Neural crest cell (in vitro differentiated cells): ENCODE measurements at regions not wholly inside any gene's neighbourhood (a gene's known extent, or its start where the extent isn't known, plus 50 kb on each side); places are given as distances from the start of the nearest gene placed in this dataset.

ENCODE experiments used
- DNase-seq: peaks from one replicate; pipeline ENCODE4 v3.0.0; 2021; ENCODE audit warnings: low read depth, mixed read lengths, low spot score
- H3K27ac Mint-ChIP-seq: one replicate; pipeline ENCODE4 v1.8.0; 2021; ENCODE audit warnings: mild to moderate bottlenecking, mixed read lengths; ENCODE audit not compliant: unreplicated experiment
- H3K27me3 Mint-ChIP-seq: 2 replicates; pipeline ENCODE4 v1.8.0; 2021; ENCODE audit warnings: low read depth, mild to moderate bottlenecking, mixed read lengths
- H3K36me3 Mint-ChIP-seq: 2 replicates; pipeline ENCODE4 v1.8.0; 2021; ENCODE audit warnings: low read depth, mild to moderate bottlenecking, mixed read lengths
- H3K4me1 Mint-ChIP-seq: 2 replicates; pipeline ENCODE4 v1.8.0; 2021; ENCODE audit warnings: mixed read lengths
- H3K4me3 Mint-ChIP-seq: one replicate; pipeline ENCODE4 v1.8.0; 2021; ENCODE audit warnings: mild to moderate bottlenecking, mixed read lengths
- H3K9me3 Mint-ChIP-seq: 2 replicates; pipeline ENCODE4 v1.8.0; 2021; ENCODE audit warnings: mixed read lengths
- TF ChIP-seq, protein P1 (sequence below): fragments of 200-600 bp; sonication (generic); conservative IDR thresholded peaks from 2 replicates; pipeline ENCODE4 v1.5.0; 2021; ENCODE audit warnings: antibody characterized with exemption, mild to moderate bottlenecking

DNA sequence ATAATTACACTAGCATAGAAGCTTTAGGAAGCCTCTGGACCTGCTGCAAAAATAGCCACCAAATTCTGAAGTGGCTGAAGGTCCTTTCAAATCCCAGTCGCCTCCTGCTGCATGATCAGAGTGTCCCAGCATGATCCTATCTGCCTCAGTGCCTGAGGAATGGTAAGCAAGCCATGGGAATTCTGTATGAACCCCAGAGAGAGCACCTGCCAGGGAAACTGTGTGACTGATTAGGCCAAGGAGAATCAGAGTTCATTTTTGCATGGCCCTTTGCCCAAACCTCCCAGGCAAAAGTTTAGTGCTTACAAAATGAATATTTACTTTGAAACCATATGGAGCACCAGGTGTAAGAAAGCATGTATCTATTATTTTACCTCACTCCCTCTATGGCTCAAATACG, 221.4 kb downstream of the ARL4C start:
- peak overlapping the region; percentile 58 for H3K27ac Mint-ChIP-seq
- H3K9me3 Mint-ChIP-seq: peaks cover 5% of the 10 kb centered on the region
- DNase-seq: no peak

DNA sequence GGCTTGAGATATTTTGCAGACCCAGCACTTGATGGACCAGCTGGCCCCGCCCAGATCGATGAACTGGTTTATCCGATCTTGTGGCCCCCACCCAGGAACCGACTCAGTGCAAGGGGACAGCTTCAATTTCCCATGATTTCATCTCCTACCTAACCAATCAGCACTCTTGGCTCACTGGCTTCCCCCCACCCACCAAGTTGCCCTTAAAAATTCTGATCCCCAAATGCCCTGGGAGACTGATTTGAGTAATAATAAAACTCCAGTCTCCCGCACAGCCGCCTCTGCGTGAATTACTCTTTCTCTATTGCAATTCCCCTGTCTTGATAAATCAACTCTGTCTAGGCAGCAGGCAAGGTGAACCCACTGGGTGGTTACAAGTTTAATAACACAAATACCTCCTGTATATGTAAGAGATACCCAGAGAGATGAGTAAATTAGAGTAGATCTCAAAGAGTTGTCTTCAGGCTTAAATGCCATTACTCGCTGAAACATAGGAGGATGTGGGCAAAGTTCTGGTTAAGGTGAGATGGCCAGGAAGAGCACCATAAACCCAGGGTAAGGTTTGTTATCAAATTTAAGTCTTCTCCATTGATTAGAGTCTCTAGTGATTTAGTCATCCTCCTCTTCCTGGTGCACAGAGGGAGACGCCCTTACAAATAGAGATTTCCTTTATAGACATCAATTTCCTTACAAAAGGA, 222.8 kb downstream of the ARL4C start:
- H3K4me3 Mint-ChIP-seq: no peak overlapping the region
- no peaks in the 10 kb centered on the region for H3K4me1 Mint-ChIP-seq
- no peak for DNase-seq
- no peak overlapping the region for H3K27ac Mint-ChIP-seq
- H3K36me3 Mint-ChIP-seq: no peaks in the 10 kb centered on the region
- TF ChIP-seq, protein P1, sequence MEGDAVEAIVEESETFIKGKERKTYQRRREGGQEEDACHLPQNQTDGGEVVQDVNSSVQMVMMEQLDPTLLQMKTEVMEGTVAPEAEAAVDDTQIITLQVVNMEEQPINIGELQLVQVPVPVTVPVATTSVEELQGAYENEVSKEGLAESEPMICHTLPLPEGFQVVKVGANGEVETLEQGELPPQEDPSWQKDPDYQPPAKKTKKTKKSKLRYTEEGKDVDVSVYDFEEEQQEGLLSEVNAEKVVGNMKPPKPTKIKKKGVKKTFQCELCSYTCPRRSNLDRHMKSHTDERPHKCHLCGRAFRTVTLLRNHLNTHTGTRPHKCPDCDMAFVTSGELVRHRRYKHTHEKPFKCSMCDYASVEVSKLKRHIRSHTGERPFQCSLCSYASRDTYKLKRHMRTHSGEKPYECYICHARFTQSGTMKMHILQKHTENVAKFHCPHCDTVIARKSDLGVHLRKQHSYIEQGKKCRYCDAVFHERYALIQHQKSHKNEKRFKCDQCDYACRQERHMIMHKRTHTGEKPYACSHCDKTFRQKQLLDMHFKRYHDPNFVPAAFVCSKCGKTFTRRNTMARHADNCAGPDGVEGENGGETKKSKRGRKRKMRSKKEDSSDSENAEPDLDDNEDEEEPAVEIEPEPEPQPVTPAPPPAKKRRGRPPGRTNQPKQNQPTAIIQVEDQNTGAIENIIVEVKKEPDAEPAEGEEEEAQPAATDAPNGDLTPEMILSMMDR: no peak
- H3K9me3 Mint-ChIP-seq: peaks cover under 1% of the 10 kb centered on the region
- H3K27me3 Mint-ChIP-seq: no peaks in the 10 kb centered on the region

More for the DNA sequence above, 221.4 kb downstream of the ARL4C start:
- H3K4me1 Mint-ChIP-seq: no peaks in the 10 kb centered on the region
- TF ChIP-seq, protein P1: no peak
- H3K4me3 Mint-ChIP-seq: no peak overlapping the region
- H3K27me3 Mint-ChIP-seq: peaks cover under 1% of the 10 kb centered on the region
- H3K36me3 Mint-ChIP-seq: no peaks in the 10 kb centered on the region

DNA sequence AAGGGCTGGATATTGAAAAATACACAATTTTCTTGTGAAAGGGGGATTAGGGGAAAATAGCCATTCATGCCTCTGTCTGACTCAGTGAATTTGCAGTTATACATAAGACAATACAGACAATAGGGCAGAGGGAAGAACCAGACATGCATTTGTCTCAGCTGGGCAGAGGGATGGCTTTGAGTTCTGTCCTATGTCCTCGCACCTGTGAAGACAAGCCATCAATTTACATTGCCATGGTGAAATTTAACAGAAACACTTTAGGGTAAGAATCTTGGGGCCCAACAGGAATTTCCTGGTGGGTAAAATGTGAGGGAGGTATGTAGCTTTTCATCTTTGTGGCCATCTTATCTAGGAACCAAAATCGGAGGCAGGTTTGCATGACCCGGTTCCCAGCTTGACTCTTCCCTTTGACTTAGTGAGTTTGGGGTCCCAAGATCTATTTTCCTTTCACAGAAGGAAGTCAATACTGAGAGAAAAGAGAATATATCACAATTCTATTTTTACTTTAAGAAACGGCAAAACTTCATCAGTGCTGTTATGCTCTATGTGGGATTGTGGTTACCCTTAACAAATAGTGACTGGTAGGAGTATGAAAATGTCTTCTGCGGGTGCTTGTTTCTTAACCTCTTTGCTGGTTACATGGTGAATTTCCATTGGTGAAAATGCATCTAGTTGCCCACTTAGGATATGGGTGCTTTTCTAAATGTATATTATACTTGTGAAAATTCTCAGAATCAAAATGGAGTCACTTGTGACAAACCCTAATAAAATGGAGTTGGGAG, 221.8 kb downstream of the SPP2 start:
- no peaks in the 10 kb centered on the region for H3K27me3 Mint-ChIP-seq
- H3K4me3 Mint-ChIP-seq: no peak overlapping the region
- H3K9me3 Mint-ChIP-seq: no peaks in the 10 kb centered on the region
- no peaks in the 10 kb centered on the region for H3K4me1 Mint-ChIP-seq
- TF ChIP-seq, protein P1: no peak
- no peaks in the 10 kb centered on the region for H3K36me3 Mint-ChIP-seq
- DNase-seq: no peak
- H3K27ac Mint-ChIP-seq: no peak overlapping the region

DNA sequence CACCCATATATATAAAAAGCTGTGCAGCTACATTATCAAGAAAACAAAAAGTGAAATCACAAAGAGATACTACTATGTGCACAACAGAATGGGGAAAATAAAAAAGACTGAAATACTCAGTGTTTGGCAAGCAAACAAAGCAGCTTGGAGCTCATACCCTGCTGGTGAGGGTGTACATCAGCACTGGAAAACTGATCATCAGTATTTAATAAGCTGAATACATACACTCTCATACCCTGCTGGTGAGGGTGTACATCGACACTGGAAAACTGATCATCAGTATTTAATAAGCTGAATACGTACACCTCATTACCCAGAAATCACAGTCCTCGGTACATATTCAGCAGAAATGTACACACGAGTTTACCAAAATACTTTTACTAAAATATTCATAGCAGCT, 220.8 kb downstream of the SPP2 start:
- TF ChIP-seq, protein P1: no peak
- no peaks in the 10 kb centered on the region for H3K4me1 Mint-ChIP-seq
- no peak overlapping the region for H3K27ac Mint-ChIP-seq
- H3K4me3 Mint-ChIP-seq: no peak overlapping the region
- no peaks in the 10 kb centered on the region for H3K27me3 Mint-ChIP-seq
- H3K36me3 Mint-ChIP-seq: no peaks in the 10 kb centered on the region
- DNase-seq: no peak
- H3K9me3 Mint-ChIP-seq: no peaks in the 10 kb centered on the region

DNA sequence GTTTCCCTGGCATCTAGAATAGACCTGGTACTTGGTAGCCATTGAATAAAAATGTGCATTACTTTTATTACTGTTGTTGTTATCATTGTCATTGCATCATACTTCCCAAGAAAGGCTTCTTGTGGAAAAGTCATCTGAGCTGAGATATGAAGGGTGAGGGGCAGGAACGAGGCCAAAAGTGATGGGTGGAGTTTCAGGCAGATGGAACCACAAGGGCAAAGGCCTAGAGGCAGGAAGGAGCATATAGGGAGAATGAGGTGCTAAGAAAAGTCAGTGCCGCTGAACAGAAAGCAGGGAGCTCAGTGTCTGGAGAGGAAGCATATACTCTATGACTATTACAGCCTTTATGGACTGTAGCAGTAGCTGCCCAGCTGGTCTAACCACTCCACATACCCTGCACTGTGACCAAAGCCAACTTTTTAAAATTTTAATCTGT, 219.3 kb downstream of the SPP2 start:
- Mint-ChIP-seq H3K27me3 (no peaks in the 10 kb centered on the region), H3K9me3 (no peaks in the 10 kb centered on the region), H3K27ac (no peak overlapping the region), H3K4me1 (no peaks in the 10 kb centered on the region), H3K36me3 (no peaks in the 10 kb centered on the region), H3K4me3 (no peak overlapping the region)
- TF ChIP-seq, protein P1: no peak
- no peak for DNase-seq
